Transverse colon (tissue), 4 donors: ENCODE measurements at regions not wholly inside any gene's neighbourhood (a gene's known extent, or its start where the extent isn't known, plus 50 kb on each side); places are given as distances from the start of the nearest gene placed in this dataset.

Source experiments
- DNase-seq: peaks from one replicate; pipeline ENCODE4 v3.0.0-alpha.2; 2019
- H3K27ac ChIP-seq, 4 donors: fragments of 200-600 bp; sonication (generic); 2 replicates each; pipeline ENCODE4 v1.5.1; 2016 to 2018; ENCODE audit warnings: inconsistent platforms in 4 of 4
- H3K27me3 ChIP-seq: fragments of 200-600 bp; sonication (generic); 2 replicates; pipeline ENCODE4 v1.5.1; 2017; ENCODE audit warnings: inconsistent platforms
- H3K36me3 ChIP-seq, 4 donors: fragments of 200-600 bp; sonication (generic); 2 replicates each; pipeline ENCODE4 v1.5.1; 2017 to 2019; ENCODE audit warnings: inconsistent platforms in 4 of 4
- H3K4me1 ChIP-seq, 4 donors: fragments of 200-600 bp; sonication (generic); 2 replicates each; pipeline ENCODE4 v1.5.1; 2017 to 2020; ENCODE audit warnings: inconsistent platforms in 4 of 4
- H3K4me3 ChIP-seq, 4 donors: fragments of 200-600 bp; sonication (generic); 1 replicate in 1 of 4; 2 replicates in 3 of 4; pipeline versions ENCODE4 v1.5.1 to v1.6.1; 2017 to 2019; ENCODE audit warnings: inconsistent platforms in 4 of 4
- H3K9me3 ChIP-seq, 2 donors: fragments of 200-600 bp; sonication (generic); 2 replicates each; pipeline ENCODE4 v1.5.1; 2017 to 2019; ENCODE audit warnings: inconsistent platforms in 2 of 2
- CTCF ChIP-seq, 5 experiments: fragments of 200-600 bp in 3 of 5; fragments of 450-650 bp in 2 of 5; sonication (generic) in 3 of 5; IDR thresholded peaks; 1 replicate in 2 of 5; 2 replicates in 3 of 5; pipeline ENCODE4 v1.5.1; 2016 to 2017; ENCODE audit warnings: antibody characterized with exemption in 5 of 5, inconsistent platforms in 3 of 5, mild to moderate bottlenecking in 2 of 5, moderate library complexity in 1 of 5
- EP300 ChIP-seq: sonication (generic); formaldehyde crosslinking; IDR thresholded peaks from one replicate; pipeline ENCODE4 v1.6.1; 2017; ENCODE audit warnings: antibody characterized with exemption, low read depth
- POLR2A ChIP-seq: fragments of 450-650 bp; IDR thresholded peaks from one replicate; pipeline ENCODE4 v1.6.1; 2016; ENCODE audit warnings: antibody characterized with exemption, mild to moderate bottlenecking, moderate library complexity
- POLR2AphosphoS5 ChIP-seq, 3 donors: sonication (generic); formaldehyde crosslinking; IDR thresholded peaks; one replicate each; pipeline ENCODE4 v1.6.1; 2016; ENCODE audit warnings: antibody characterized with exemption in 3 of 3
- WGBS, 2 donors: methylation state at CpG; one replicate each; pipeline ENCODE4 v1.1.5; 2018; ENCODE audit warnings: low coverage in 1 of 2; 5-methylcytosine and 5-hydroxymethylcytosine counted together
- in situ Hi-C, 4 donors: fragments of 200-750 bp; cut with MboI; loops; one replicate each; pipeline versions ENCODE4 v1.15.0 to v1.15.1; 2017; ENCODE audit warnings: low sequenced_read_pairs in 3 of 4, low pct_ligation_motif_present in 1 of 4, low pct_unique_long_range_greater_than_20kb in 1 of 4
- intact Hi-C: fragments of 100-400 bp; cut with DNase I; formaldehyde crosslinking; loops from one replicate; pipeline ENCODE4 v1.15.1; 2023; ENCODE audit warnings: low total_unique reads

- in situ Hi-C loops: no loop called here
These were observed 327.1 kb downstream of the SHANK2 start for GRCh38 chr11:70925238-70925637.

GRCh38 chr11:70926543-70927201, 325.7 kb downstream of the SHANK2 start:
- Histone ChIP-seq H3K36me3 (no peaks in the 10 kb centered on the region), H3K27me3 (no peaks in the 10 kb centered on the region), H3K27ac (no peak overlapping the region), H3K4me1 (no peaks in the 10 kb centered on the region), H3K4me3 (no peak overlapping the region), H3K9me3 (peaks cover 6 to 13% of the 10 kb centered on the region in 2 donors)
- in situ Hi-C loops: no loop called here
- 66 to 87% methylated on average over 8 to 14 of the region's 14 CpGs for WGBS, 2 donors
- DNase-seq: no peak
- TF ChIP-seq EP300 (no peak), POLR2A (no peak), CTCF (IDR thresholded peaks at IDR 0.05) (no peak), POLR2AphosphoS5 (IDR thresholded peaks at IDR 0.05) (no peak)
- intact Hi-C loops: no loop called here

More at GRCh38 chr11:70925238-70925637, 327.1 kb downstream of the SHANK2 start:
- WGBS, 2 donors: 59 to 60% methylated on average over 3 of the region's 3 CpGs
- no peak for DNase-seq
- TF ChIP-seq POLR2A (no peak), CTCF (IDR thresholded peaks at IDR 0.05) (no peak), POLR2AphosphoS5 (IDR thresholded peaks at IDR 0.05) (no peak), EP300 (no peak)
- H3K36me3 ChIP-seq: no peaks in the 10 kb centered on the region
- intact Hi-C loops: no loop called here
- no peak overlapping the region for H3K4me3 ChIP-seq
- H3K9me3 ChIP-seq: peaks cover 14 to 17% of the 10 kb centered on the region in 2 donors
- no peaks in the 10 kb centered on the region for H3K27me3 ChIP-seq
- no peak overlapping the region for H3K27ac ChIP-seq
- no peaks in the 10 kb centered on the region for H3K4me1 ChIP-seq

GRCh38 chr11:70928854-70929598, 323.4 kb downstream of the SHANK2 start:
- no peaks in the 10 kb centered on the region for H3K27me3 ChIP-seq
- WGBS, 2 donors: 72 to 94% methylated on average over 2 to 10 of the region's 10 CpGs

DNA sequence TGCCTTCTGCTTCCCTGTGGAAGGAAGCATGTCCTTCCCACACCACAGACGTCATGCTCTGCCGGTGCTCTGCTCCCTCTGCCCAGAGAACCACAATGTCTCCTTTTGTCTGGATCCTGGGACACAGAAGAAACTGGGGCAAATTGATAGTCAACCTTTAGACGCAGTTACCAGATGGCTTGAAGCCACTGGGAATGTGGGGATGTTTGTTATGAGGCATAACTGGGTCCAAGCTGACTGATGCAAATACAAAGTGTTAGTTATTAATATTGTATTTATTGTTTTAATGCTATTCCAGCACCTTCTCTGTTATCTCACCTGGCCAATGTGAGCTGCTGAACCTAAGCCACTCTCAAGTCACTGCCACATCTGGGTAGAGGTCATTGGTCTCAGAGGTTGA, 322.2 kb downstream of the SHANK2 start:
- TF ChIP-seq CTCF (IDR thresholded peaks at IDR 0.05) (no peak), POLR2A (no peak), EP300 (no peak), POLR2AphosphoS5 (IDR thresholded peaks at IDR 0.05) (no peak)
- in situ Hi-C loops (no loop called here), intact Hi-C loops (no loop called here)
- Histone ChIP-seq H3K27ac (no peak overlapping the region), H3K36me3 (no peaks in the 10 kb centered on the region), H3K4me1 (no peaks in the 10 kb centered on the region), H3K9me3 (no peaks in the 10 kb centered on the region), H3K4me3 (no peak overlapping the region), H3K27me3 (no peaks in the 10 kb centered on the region)
- WGBS, 2 donors: 100% methylated on average over 1 to 3 of the region's 3 CpGs
- no peak for DNase-seq

More at GRCh38 chr11:70928854-70929598, 323.4 kb downstream of the SHANK2 start:
- Histone ChIP-seq H3K36me3 (no peaks in the 10 kb centered on the region), H3K4me1 (no peaks in the 10 kb centered on the region), H3K27ac (no peak overlapping the region), H3K4me3 (no peak overlapping the region), H3K9me3 (no peaks in the 10 kb centered on the region)
- DNase-seq: no peak
- intact Hi-C loops (no loop called here), in situ Hi-C loops (no loop called here)
- no peak for TF ChIP-seq POLR2A
- no peak for TF ChIP-seq POLR2AphosphoS5 (IDR thresholded peaks at IDR 0.05)
